NB4 (cell line): ENCODE measurements at regions not wholly inside any gene's neighbourhood (a gene's known extent, or its start where the extent isn't known, plus 50 kb on each side); places are given as distances from the start of the nearest gene placed in this dataset.

Experiments used
- MYC ChIP-seq: IDR thresholded peaks from 2 replicates; pipeline ENCODE4 v1.6.1; 2011; ENCODE audit warnings: low read depth, low read length
- POLR2A ChIP-seq: IDR thresholded peaks from 2 replicates; pipeline ENCODE4 v1.6.1; 2011; ENCODE audit warnings: mild to moderate bottlenecking; ENCODE audit not compliant: insufficient read length; ENCODE audit errors: extremely low read depth
- TF ChIP-seq, protein P1 (sequence below): IDR thresholded peaks from one replicate; pipeline ENCODE4 v1.5.1; 2012; ENCODE audit warnings: low read depth, low read length
- TF ChIP-seq, protein P2 (sequence below): IDR thresholded peaks from 2 replicates; pipeline ENCODE4 v1.6.1; 2011; ENCODE audit warnings: low read depth, low read length

DNA sequence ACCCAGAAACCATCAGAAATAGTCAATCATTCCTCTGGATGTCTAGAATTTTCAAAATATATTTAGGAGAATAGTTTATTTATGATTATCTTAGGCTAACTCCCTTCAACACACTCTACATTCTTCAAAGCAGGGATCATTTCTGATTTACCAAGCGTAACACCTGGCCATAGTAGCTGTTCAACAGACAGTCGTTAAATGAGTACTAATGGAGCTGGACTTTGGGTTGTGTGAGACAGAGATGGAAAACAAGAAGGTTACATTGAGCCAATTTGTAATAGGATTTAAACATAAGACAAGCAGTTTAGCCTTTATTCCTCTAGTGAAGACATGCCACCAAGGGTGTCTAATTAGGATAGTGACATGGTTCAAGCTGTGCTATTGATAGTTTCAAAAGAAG is 129.2 kb upstream of the ANO3 start:
- TF ChIP-seq, protein P1, sequence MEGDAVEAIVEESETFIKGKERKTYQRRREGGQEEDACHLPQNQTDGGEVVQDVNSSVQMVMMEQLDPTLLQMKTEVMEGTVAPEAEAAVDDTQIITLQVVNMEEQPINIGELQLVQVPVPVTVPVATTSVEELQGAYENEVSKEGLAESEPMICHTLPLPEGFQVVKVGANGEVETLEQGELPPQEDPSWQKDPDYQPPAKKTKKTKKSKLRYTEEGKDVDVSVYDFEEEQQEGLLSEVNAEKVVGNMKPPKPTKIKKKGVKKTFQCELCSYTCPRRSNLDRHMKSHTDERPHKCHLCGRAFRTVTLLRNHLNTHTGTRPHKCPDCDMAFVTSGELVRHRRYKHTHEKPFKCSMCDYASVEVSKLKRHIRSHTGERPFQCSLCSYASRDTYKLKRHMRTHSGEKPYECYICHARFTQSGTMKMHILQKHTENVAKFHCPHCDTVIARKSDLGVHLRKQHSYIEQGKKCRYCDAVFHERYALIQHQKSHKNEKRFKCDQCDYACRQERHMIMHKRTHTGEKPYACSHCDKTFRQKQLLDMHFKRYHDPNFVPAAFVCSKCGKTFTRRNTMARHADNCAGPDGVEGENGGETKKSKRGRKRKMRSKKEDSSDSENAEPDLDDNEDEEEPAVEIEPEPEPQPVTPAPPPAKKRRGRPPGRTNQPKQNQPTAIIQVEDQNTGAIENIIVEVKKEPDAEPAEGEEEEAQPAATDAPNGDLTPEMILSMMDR: no peak
- TF ChIP-seq POLR2A: no peak
- TF ChIP-seq, protein P2, sequence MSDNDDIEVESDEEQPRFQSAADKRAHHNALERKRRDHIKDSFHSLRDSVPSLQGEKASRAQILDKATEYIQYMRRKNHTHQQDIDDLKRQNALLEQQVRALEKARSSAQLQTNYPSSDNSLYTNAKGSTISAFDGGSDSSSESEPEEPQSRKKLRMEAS: no peak
- TF ChIP-seq MYC: no peak
